Trophoblast cell (in vitro differentiated cells and primary cell): ENCODE measurements at regions not wholly inside any gene's neighbourhood (a gene's known extent, or its start where the extent isn't known, plus 50 kb on each side); places are given as distances from the start of the nearest gene placed in this dataset.

Source experiments
- DNase-seq, 2 donors: peaks; one replicate each; pipeline ENCODE4 v3.0.0-alpha.2; 2016
- H2AFZ ChIP-seq: 2 replicates; pipeline ENCODE4 v1.6.1; 2013; ENCODE audit warnings: low read length, moderate library complexity, mild to moderate bottlenecking; ENCODE audit not compliant: insufficient read depth, poor library complexity
- H2AK5ac ChIP-seq: 2 replicates; pipeline ENCODE4 v1.6.1; 2013; ENCODE audit warnings: mild to moderate bottlenecking, low read length
- H2BK120ac ChIP-seq: 2 replicates; pipeline ENCODE4 v1.6.1; 2013; ENCODE audit warnings: low read length, mild to moderate bottlenecking, moderate library complexity; ENCODE audit not compliant: insufficient read depth, poor library complexity
- H2BK12ac ChIP-seq: 2 replicates; pipeline ENCODE4 v1.6.1; 2013; ENCODE audit warnings: mild to moderate bottlenecking, low read length, moderate library complexity
- H2BK5ac ChIP-seq: 2 replicates; pipeline ENCODE4 v1.6.1; 2013; ENCODE audit warnings: low read length, low read depth, moderate library complexity, mild to moderate bottlenecking; ENCODE audit not compliant: poor library complexity
- H3K14ac ChIP-seq: 2 replicates; pipeline ENCODE4 v1.6.1; 2013; ENCODE audit warnings: mild to moderate bottlenecking, low read length
- H3K18ac ChIP-seq: 2 replicates; pipeline ENCODE4 v1.6.1; 2013; ENCODE audit warnings: mild to moderate bottlenecking, low read length
- H3K23ac ChIP-seq: 2 replicates; pipeline ENCODE4 v1.6.1; 2013; ENCODE audit warnings: low read length
- H3K27ac ChIP-seq: 2 replicates; pipeline ENCODE4 v1.5.1; 2013; ENCODE audit warnings: low read depth, mild to moderate bottlenecking, inconsistent platforms, low read length, moderate library complexity
- H3K27me3 ChIP-seq: 2 replicates; pipeline ENCODE4 v1.6.1; 2013; ENCODE audit warnings: inconsistent platforms, mild to moderate bottlenecking, low read length, moderate library complexity; ENCODE audit not compliant: insufficient read depth
- H3K36me3 ChIP-seq, 2 experiments: 1 replicate in 1 of 2; 2 replicates in 1 of 2; pipeline ENCODE4 v1.6.1; 2013; ENCODE audit warnings: low read length in 2 of 2, mild to moderate bottlenecking in 2 of 2, moderate library complexity in 1 of 2; ENCODE audit not compliant: insufficient read depth in 2 of 2, control insufficient read depth in 1 of 2
- H3K4ac ChIP-seq: 2 replicates; pipeline ENCODE4 v1.6.1; 2013; ENCODE audit warnings: low read depth, mild to moderate bottlenecking, low read length, moderate library complexity
- H3K4me1 ChIP-seq, 2 experiments: 1 replicate in 1 of 2; 2 replicates in 1 of 2; pipeline ENCODE4 v1.6.1; 2013; ENCODE audit warnings: low read length in 2 of 2, mild to moderate bottlenecking in 2 of 2, moderate library complexity in 1 of 2; ENCODE audit not compliant: insufficient read depth in 2 of 2, control insufficient read depth in 1 of 2
- H3K4me2 ChIP-seq: 2 replicates; pipeline ENCODE4 v1.6.1; 2013; ENCODE audit warnings: inconsistent platforms, mild to moderate bottlenecking, low read length, moderate library complexity
- H3K4me3 ChIP-seq: 2 replicates; pipeline ENCODE4 v1.5.1; 2013; ENCODE audit warnings: mild to moderate bottlenecking, low read depth, low read length, inconsistent platforms
- H3K79me1 ChIP-seq: one replicate; pipeline ENCODE4 v1.6.1; 2013; ENCODE audit warnings: low read length
- H3K79me2 ChIP-seq: 2 replicates; pipeline ENCODE4 v1.6.1; 2013; ENCODE audit warnings: low read length, mild to moderate bottlenecking; ENCODE audit not compliant: control insufficient read depth, insufficient read depth, poor library complexity
- H3K9ac ChIP-seq: 2 replicates; pipeline ENCODE4 v1.6.1; 2013; ENCODE audit warnings: mild to moderate bottlenecking, low read length
- H3K9me3 ChIP-seq: 2 replicates; pipeline ENCODE4 v1.6.1; 2013; ENCODE audit warnings: low read depth, mild to moderate bottlenecking, control low read depth, inconsistent platforms, low read length; ENCODE audit not compliant: insufficient read depth
- H4K12ac ChIP-seq: 2 replicates; pipeline ENCODE4 v1.6.1; 2013; ENCODE audit warnings: low read depth, mild to moderate bottlenecking, low read length, moderate library complexity
- H4K8ac ChIP-seq: 2 replicates; pipeline ENCODE4 v1.6.1; 2013; ENCODE audit warnings: low read depth, mild to moderate bottlenecking, low read length, moderate library complexity
- H4K91ac ChIP-seq: one replicate; pipeline ENCODE4 v1.6.1; 2013; ENCODE audit warnings: low read depth, mild to moderate bottlenecking, low read length, moderate library complexity
- WGBS: extraction: QIAGEN DNeasy Blood & Tissue Kit; methylation state at CpG from one replicate; pipeline ENCODE4 v1.1.7; 2013; ENCODE audit warnings: missing lambda C conversion rate; ENCODE audit not compliant: insufficient read length, insufficient coverage; ENCODE audit errors: extremely low coverage; 5-methylcytosine and 5-hydroxymethylcytosine counted together

GRCh38 chr5:54738973-54739367 lies 221.4 kb downstream of the SNX18 start:
- WGBS: no CpG with 5 or more reads among the region's 4 CpGs
- H3K4ac ChIP-seq: no peak overlapping the region
- no peak overlapping the region for H3K4me2 ChIP-seq
- H2BK5ac ChIP-seq: no peak overlapping the region
- peaks cover 8% of the 10 kb centered on the region for H3K79me1 ChIP-seq
- H2BK12ac ChIP-seq: no peak overlapping the region
- no peak overlapping the region for H4K12ac ChIP-seq
- no peak overlapping the region for H2AK5ac ChIP-seq
- no peak overlapping the region for H3K4me3 ChIP-seq
- H4K8ac ChIP-seq: no peak overlapping the region
- no peak overlapping the region for H3K18ac ChIP-seq
- H2AFZ ChIP-seq: no peak overlapping the region
- no peak overlapping the region for H3K9ac ChIP-seq
- H2BK120ac ChIP-seq: no peak overlapping the region
- H3K23ac ChIP-seq: no peak overlapping the region
- H3K4me1 ChIP-seq: peaks cover 3 to 10% of the 10 kb centered on the region in 2 experiments
- no peaks in the 10 kb centered on the region for H3K36me3 ChIP-seq
- H4K91ac ChIP-seq: no peak overlapping the region
- H3K27me3 ChIP-seq: no peaks in the 10 kb centered on the region
- H3K27ac ChIP-seq: no peak overlapping the region
- H3K14ac ChIP-seq: no peak overlapping the region
- no peak for DNase-seq
- H3K9me3 ChIP-seq: no peaks in the 10 kb centered on the region
- peaks cover 2% of the 10 kb centered on the region for H3K79me2 ChIP-seq

- H2AK5ac ChIP-seq: no peak overlapping the region
- peaks cover 0 to 6% of the 10 kb centered on the region in 2 experiments for H3K4me1 ChIP-seq
- no peak for DNase-seq
- no peak overlapping the region for H3K14ac ChIP-seq
- no peak overlapping the region for H3K4me2 ChIP-seq
- H2BK120ac ChIP-seq: no peak overlapping the region
- no peaks in the 10 kb centered on the region for H3K9me3 ChIP-seq
- H4K91ac ChIP-seq: no peak overlapping the region
- no peaks in the 10 kb centered on the region for H3K27me3 ChIP-seq
- peaks cover 5% of the 10 kb centered on the region for H3K79me1 ChIP-seq
- H4K12ac ChIP-seq: no peak overlapping the region
- H4K8ac ChIP-seq: no peak overlapping the region
- H3K4me3 ChIP-seq: no peak overlapping the region
- no peak overlapping the region for H3K27ac ChIP-seq
- WGBS: 100% methylated on average over 1 of the region's 6 CpGs
- H3K9ac ChIP-seq: no peak overlapping the region
- no peak overlapping the region for H2BK12ac ChIP-seq
- H3K79me2 ChIP-seq: no peaks in the 10 kb centered on the region
- H2BK5ac ChIP-seq: no peak overlapping the region
- no peak overlapping the region for H2AFZ ChIP-seq
- H3K4ac ChIP-seq: no peak overlapping the region
- no peak overlapping the region for H3K18ac ChIP-seq
- no peaks in the 10 kb centered on the region for H3K36me3 ChIP-seq
- no peak overlapping the region for H3K23ac ChIP-seq
These were observed 220.8 kb downstream of the SNX18 start for GRCh38 chr5:54738118-54738972.

DNA sequence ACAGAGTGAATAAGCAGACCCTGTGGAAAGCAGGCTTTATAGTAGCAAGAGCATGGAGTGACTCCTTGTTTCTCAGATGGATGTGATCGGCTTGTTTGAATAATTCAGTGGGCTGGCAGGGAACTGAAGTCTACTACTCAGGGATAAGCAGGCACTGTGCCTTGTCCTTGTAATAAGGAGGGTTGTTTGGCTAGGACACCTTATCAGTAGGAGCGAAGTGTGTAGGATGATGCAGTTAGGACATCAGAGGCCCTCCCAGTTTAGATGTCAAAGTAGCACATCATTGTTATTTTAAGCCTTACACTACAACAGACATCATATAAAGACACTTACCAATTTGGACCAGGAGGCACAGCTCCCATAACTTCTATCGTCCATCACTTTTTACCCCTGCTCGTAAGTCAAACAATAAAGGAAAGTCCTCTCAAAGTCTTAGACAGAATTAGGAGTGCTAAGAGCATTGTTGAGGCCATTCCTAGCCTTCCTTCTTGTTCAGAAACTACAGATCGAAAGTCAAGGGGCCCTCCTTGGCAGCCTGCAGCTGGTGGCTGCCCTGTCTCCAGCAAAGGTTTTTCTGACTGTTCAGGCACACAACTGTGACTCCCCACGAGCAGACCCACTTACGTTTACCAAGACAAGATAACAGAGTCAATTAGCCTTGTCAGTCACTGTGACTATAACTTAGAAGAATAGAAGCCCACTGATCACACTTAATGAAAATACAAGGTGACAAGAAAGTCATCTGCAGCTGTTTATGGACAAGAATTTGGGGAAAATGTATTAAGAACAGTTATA lies 218.6 kb downstream of the SNX18 start:
- Histone ChIP-seq H3K79me1 (no peaks in the 10 kb centered on the region), H3K4me2 (no peak overlapping the region), H3K18ac (no peak overlapping the region), H3K4me3 (no peak overlapping the region), H2AK5ac (no peak overlapping the region), H3K23ac (no peak overlapping the region), H3K4me1 (no peaks in the 10 kb centered on the region), H4K12ac (no peak overlapping the region), H2BK12ac (no peak overlapping the region), H3K9ac (no peak overlapping the region), H3K27ac (no peak overlapping the region), H2AFZ (no peak overlapping the region), H3K14ac (no peak overlapping the region), H3K27me3 (no peaks in the 10 kb centered on the region), H2BK120ac (no peak overlapping the region), H2BK5ac (no peak overlapping the region), H3K79me2 (no peaks in the 10 kb centered on the region), H3K9me3 (no peaks in the 10 kb centered on the region), H3K36me3 (no peaks in the 10 kb centered on the region), H4K8ac (no peak overlapping the region), H3K4ac (no peak overlapping the region), H4K91ac (no peak overlapping the region)
- WGBS: no CpG with 5 or more reads among the region's 7 CpGs
- no peak for DNase-seq

- H4K12ac ChIP-seq: no peak overlapping the region
- no peak overlapping the region for H3K27ac ChIP-seq
- no CpG with 5 or more reads among the region's 2 CpGs for WGBS
- no peaks in the 10 kb centered on the region for H3K79me1 ChIP-seq
- H2BK120ac ChIP-seq: no peak overlapping the region
- H2BK5ac ChIP-seq: no peak overlapping the region
- H4K8ac ChIP-seq: no peak overlapping the region
- no peak overlapping the region for H3K18ac ChIP-seq
- H3K4me2 ChIP-seq: no peak overlapping the region
- no peak overlapping the region for H2AK5ac ChIP-seq
- H3K4me3 ChIP-seq: no peak overlapping the region
- no peak for DNase-seq
- H3K79me2 ChIP-seq: no peaks in the 10 kb centered on the region
- H3K27me3 ChIP-seq: no peaks in the 10 kb centered on the region
- no peak overlapping the region for H3K23ac ChIP-seq
- no peak overlapping the region for H3K9ac ChIP-seq
- H3K36me3 ChIP-seq: no peaks in the 10 kb centered on the region
- no peak overlapping the region for H2BK12ac ChIP-seq
- no peak overlapping the region for H2AFZ ChIP-seq
- H3K4ac ChIP-seq: no peak overlapping the region
- no peak overlapping the region for H3K14ac ChIP-seq
- no peaks in the 10 kb centered on the region for H3K4me1 ChIP-seq
- H4K91ac ChIP-seq: no peak overlapping the region
- H3K9me3 ChIP-seq: no peaks in the 10 kb centered on the region
These were observed 215.5 kb downstream of the SNX18 start for GRCh38 chr5:54733101-54733500.
